ENCODE measurements at regions not wholly inside any gene's neighbourhood (a gene's known extent, or its start where the extent isn't known, plus 50 kb on each side); places are given as distances from the start of the nearest gene placed in this dataset.

GRCh38 chr5:174872271-174872670 lies 147.9 kb downstream of the MSX2 start:
- DNase-seq, result no peak
- Histone ChIP-seq H3K4me3 (ENCODE audit: insufficient read depth, low read depth, low read length, poor library complexity, severe bottlenecking) (no peak overlapping the region), H3K36me3 (ENCODE audit: control insufficient read depth, insufficient read depth, low read length) (no peaks in the 10 kb centered on the region), H3K9me3 (ENCODE audit: control insufficient read depth, low read length) (no peaks in the 10 kb centered on the region), H3K4me1 (ENCODE audit: control insufficient read depth, insufficient read depth, low read length, poor library complexity, severe bottlenecking) (no peaks in the 10 kb centered on the region), H3K27ac (ENCODE audit: insufficient read depth, low read length, poor library complexity, severe bottlenecking) (no peak overlapping the region), H3K27me3 (replicated peaks; ENCODE audit: control insufficient read depth, insufficient read depth, low read length, poor library complexity, severe bottlenecking) (no peaks in the 10 kb centered on the region)

DNA sequence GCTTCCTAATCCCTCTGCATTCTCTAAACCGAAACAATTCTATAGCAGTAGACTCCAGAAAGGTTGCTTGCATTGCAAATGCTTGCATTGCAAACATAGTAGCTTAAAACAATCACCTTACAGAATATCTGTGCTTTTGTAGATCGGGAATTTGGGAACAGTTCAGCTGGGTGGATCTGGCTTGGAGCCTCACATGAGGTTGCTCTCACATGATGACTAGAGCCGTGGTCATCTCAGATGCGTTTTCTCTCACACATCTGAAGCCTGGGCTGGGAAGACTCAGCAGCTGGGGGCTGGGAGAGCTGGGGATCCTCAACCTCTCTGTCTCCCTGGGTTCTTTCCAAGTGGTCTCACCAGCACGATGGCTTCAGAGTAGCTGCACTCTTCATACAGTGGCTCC lies 127.8 kb downstream of the MSX2 start:
- Histone ChIP-seq H3K27ac (ENCODE audit: insufficient read depth, low read length, poor library complexity, severe bottlenecking) (no peak overlapping the region), H3K4me3 (ENCODE audit: insufficient read depth, low read depth, low read length, poor library complexity, severe bottlenecking) (no peak overlapping the region), H3K9me3 (ENCODE audit: control insufficient read depth, low read length) (no peaks in the 10 kb centered on the region), H3K4me1 (ENCODE audit: control insufficient read depth, insufficient read depth, low read length, poor library complexity, severe bottlenecking) (no peaks in the 10 kb centered on the region), H3K27me3 (replicated peaks; ENCODE audit: control insufficient read depth, insufficient read depth, low read length, poor library complexity, severe bottlenecking) (no peaks in the 10 kb centered on the region), H3K36me3 (ENCODE audit: control insufficient read depth, insufficient read depth, low read length) (no peaks in the 10 kb centered on the region)
- DNase-seq, result no peak

- no peak overlapping the region for H3K4me3 ChIP-seq (ENCODE audit: insufficient read depth, low read depth, low read length, poor library complexity, severe bottlenecking)
- H3K4me1 ChIP-seq (ENCODE audit: control insufficient read depth, insufficient read depth, low read length, poor library complexity, severe bottlenecking), result no peaks in the 10 kb centered on the region
- no peaks in the 10 kb centered on the region for H3K36me3 ChIP-seq (ENCODE audit: control insufficient read depth, insufficient read depth, low read length)
- H3K9me3 ChIP-seq (ENCODE audit: control insufficient read depth, low read length), result no peaks in the 10 kb centered on the region
- H3K27me3 ChIP-seq (replicated peaks; ENCODE audit: control insufficient read depth, insufficient read depth, low read length, poor library complexity, severe bottlenecking), result no peaks in the 10 kb centered on the region
- DNase-seq, result no peak
- H3K27ac ChIP-seq (ENCODE audit: insufficient read depth, low read length, poor library complexity, severe bottlenecking), result no peak overlapping the region
These were observed 126.3 kb downstream of the MSX2 start for GRCh38 chr5:174850565-174851169.

- DNase-seq, result no peak
- Histone ChIP-seq H3K9me3 (ENCODE audit: control insufficient read depth, low read length) (no peaks in the 10 kb centered on the region), H3K4me3 (ENCODE audit: insufficient read depth, low read depth, low read length, poor library complexity, severe bottlenecking) (no peak overlapping the region), H3K36me3 (ENCODE audit: control insufficient read depth, insufficient read depth, low read length) (no peaks in the 10 kb centered on the region), H3K4me1 (ENCODE audit: control insufficient read depth, insufficient read depth, low read length, poor library complexity, severe bottlenecking) (no peaks in the 10 kb centered on the region), H3K27ac (ENCODE audit: insufficient read depth, low read length, poor library complexity, severe bottlenecking) (no peak overlapping the region), H3K27me3 (replicated peaks; ENCODE audit: control insufficient read depth, insufficient read depth, low read length, poor library complexity, severe bottlenecking) (no peaks in the 10 kb centered on the region)
These were observed 125.0 kb downstream of the MSX2 start for GRCh38 chr5:174849426-174849825.

DNA sequence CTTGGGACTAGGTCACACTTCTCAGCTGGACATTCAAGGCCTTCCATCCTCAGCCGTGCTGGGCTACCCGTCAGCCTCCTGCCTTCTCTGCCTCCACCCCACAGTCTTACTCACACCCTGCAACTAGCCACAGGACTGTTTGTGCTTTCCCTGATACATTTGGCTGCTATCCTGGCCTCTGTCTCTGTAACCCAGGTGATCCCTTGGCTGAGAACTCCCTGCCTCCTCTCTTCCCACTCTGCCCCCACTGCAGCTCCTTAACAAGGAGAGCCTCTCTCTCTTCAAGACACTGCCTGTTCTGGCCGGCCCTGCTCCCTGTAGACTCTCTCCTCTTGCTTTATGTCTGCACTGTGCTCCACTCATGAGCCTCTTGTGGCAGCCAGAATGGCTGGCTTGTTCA lies 120.6 kb downstream of the MSX2 start:
- Histone ChIP-seq H3K9me3 (ENCODE audit: control insufficient read depth, low read length) (no peaks in the 10 kb centered on the region), H3K27me3 (replicated peaks; ENCODE audit: control insufficient read depth, insufficient read depth, low read length, poor library complexity, severe bottlenecking) (no peaks in the 10 kb centered on the region), H3K4me3 (ENCODE audit: insufficient read depth, low read depth, low read length, poor library complexity, severe bottlenecking) (no peak overlapping the region), H3K27ac (ENCODE audit: insufficient read depth, low read length, poor library complexity, severe bottlenecking) (no peak overlapping the region), H3K36me3 (ENCODE audit: control insufficient read depth, insufficient read depth, low read length) (no peaks in the 10 kb centered on the region), H3K4me1 (ENCODE audit: control insufficient read depth, insufficient read depth, low read length, poor library complexity, severe bottlenecking) (no peaks in the 10 kb centered on the region)
- no peak for DNase-seq

DNA sequence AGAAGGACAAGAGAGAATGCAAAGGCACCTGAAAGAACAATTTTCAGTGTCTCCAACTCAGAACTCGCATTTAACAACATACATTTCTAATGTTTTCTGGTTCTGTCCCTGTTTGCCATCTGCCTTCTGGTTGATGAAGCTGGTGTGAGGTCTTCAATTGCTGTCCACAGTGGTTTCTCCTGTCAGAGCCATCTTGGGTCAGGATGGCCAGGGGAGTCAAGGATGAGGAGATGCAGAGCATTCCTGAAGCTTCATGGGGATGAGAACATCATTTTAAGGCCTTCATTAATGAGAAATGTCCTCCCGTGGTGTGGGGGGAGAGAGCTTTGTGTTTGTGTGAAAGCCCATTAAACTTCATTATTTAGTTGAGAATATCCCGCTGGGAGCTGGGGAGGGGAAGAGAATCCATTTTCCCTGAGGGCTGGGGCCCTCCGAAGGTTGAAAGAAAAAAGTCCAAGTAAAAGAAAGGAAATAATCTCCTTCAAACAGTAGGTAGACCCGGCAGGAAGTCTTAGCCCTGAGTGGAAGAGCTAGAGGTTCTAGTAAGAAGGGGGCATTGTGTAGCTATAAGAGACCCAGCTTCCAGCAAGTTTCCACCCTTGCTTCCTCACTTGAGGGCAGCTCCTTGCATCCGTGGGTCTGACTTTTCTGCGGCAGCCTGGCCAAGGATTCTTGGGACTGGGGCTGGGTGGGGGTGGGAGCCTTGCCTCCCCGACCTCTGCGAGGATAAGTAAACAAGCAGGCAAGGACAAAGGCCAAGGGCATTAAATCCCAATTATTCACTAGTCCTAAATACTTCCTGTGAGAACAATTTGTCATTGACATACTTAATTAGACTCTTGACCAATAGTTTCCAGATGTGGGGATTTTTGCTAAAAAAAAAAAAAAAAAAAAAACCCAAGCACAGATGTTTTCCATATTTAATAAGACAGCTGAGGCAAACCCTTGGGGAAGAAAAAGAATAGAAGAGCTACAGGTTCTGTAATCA lies 119.2 kb downstream of the MSX2 start:
- no peak for DNase-seq
- no peaks in the 10 kb centered on the region for H3K9me3 ChIP-seq (ENCODE audit: control insufficient read depth, low read length)
- H3K27me3 ChIP-seq (replicated peaks; ENCODE audit: control insufficient read depth, insufficient read depth, low read length, poor library complexity, severe bottlenecking), result no peaks in the 10 kb centered on the region
- H3K4me1 ChIP-seq (ENCODE audit: control insufficient read depth, insufficient read depth, low read length, poor library complexity, severe bottlenecking), result no peaks in the 10 kb centered on the region
- H3K4me3 ChIP-seq (ENCODE audit: insufficient read depth, low read depth, low read length, poor library complexity, severe bottlenecking), result no peak overlapping the region
- H3K27ac ChIP-seq (ENCODE audit: insufficient read depth, low read length, poor library complexity, severe bottlenecking), result no peak overlapping the region
- no peaks in the 10 kb centered on the region for H3K36me3 ChIP-seq (ENCODE audit: control insufficient read depth, insufficient read depth, low read length)

DNA sequence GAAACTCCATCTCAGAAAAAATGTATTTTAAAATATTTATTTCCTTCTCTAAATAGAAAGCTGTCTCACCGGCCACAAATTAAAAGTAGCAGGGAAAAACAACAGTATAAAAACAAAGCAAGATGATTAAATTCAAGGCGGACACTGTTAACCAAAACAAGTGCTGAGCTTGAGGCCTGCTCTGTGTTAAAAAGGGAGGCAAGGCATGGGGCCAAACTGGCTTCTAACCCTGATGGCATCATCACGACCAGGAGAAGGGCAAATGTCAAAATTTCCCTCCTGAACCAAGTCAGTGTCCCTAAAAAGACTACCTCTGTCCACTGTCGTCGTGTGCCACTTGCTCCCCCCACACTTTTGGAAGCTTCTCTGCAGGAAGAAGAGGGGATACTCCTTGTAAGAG lies 116.1 kb downstream of the MSX2 start:
- Histone ChIP-seq H3K27ac (ENCODE audit: insufficient read depth, low read length, poor library complexity, severe bottlenecking) (no peak overlapping the region), H3K36me3 (ENCODE audit: control insufficient read depth, insufficient read depth, low read length) (no peaks in the 10 kb centered on the region), H3K27me3 (replicated peaks; ENCODE audit: control insufficient read depth, insufficient read depth, low read length, poor library complexity, severe bottlenecking) (peaks cover under 1% of the 10 kb centered on the region), H3K4me3 (ENCODE audit: insufficient read depth, low read depth, low read length, poor library complexity, severe bottlenecking) (no peak overlapping the region), H3K9me3 (ENCODE audit: control insufficient read depth, low read length) (no peaks in the 10 kb centered on the region), H3K4me1 (ENCODE audit: control insufficient read depth, insufficient read depth, low read length, poor library complexity, severe bottlenecking) (no peaks in the 10 kb centered on the region)
- no peak for DNase-seq

- Histone ChIP-seq H3K27ac (ENCODE audit: insufficient read depth, low read length, poor library complexity, severe bottlenecking) (no peak overlapping the region), H3K4me3 (ENCODE audit: insufficient read depth, low read depth, low read length, poor library complexity, severe bottlenecking) (no peak overlapping the region), H3K36me3 (ENCODE audit: control insufficient read depth, insufficient read depth, low read length) (no peaks in the 10 kb centered on the region), H3K4me1 (ENCODE audit: control insufficient read depth, insufficient read depth, low read length, poor library complexity, severe bottlenecking) (no peaks in the 10 kb centered on the region), H3K9me3 (ENCODE audit: control insufficient read depth, low read length) (no peaks in the 10 kb centered on the region), H3K27me3 (replicated peaks; ENCODE audit: control insufficient read depth, insufficient read depth, low read length, poor library complexity, severe bottlenecking) (peaks cover 3% of the 10 kb centered on the region)
- no peak for DNase-seq
These were observed 114.8 kb downstream of the MSX2 start for GRCh38 chr5:174839196-174839595.

- peaks cover 3% of the 10 kb centered on the region for H3K27me3 ChIP-seq (replicated peaks; ENCODE audit: control insufficient read depth, insufficient read depth, low read length, poor library complexity, severe bottlenecking)
- H3K36me3 ChIP-seq (ENCODE audit: control insufficient read depth, insufficient read depth, low read length), result no peaks in the 10 kb centered on the region
- no peak for DNase-seq
- H3K4me1 ChIP-seq (ENCODE audit: control insufficient read depth, insufficient read depth, low read length, poor library complexity, severe bottlenecking), result no peaks in the 10 kb centered on the region
- H3K9me3 ChIP-seq (ENCODE audit: control insufficient read depth, low read length), result no peaks in the 10 kb centered on the region
- no peak overlapping the region for H3K4me3 ChIP-seq (ENCODE audit: insufficient read depth, low read depth, low read length, poor library complexity, severe bottlenecking)
- no peak overlapping the region for H3K27ac ChIP-seq (ENCODE audit: insufficient read depth, low read length, poor library complexity, severe bottlenecking)
These were observed 113.8 kb downstream of the MSX2 start for GRCh38 chr5:174837919-174838902.

Measured in effector memory CD4-positive, alpha-beta T cell (primary cell).